ENCODE measurements at regions not wholly inside any gene's neighbourhood (a gene's known extent, or its start where the extent isn't known, plus 50 kb on each side); places are given as distances from the start of the nearest gene placed in this dataset.

DNA sequence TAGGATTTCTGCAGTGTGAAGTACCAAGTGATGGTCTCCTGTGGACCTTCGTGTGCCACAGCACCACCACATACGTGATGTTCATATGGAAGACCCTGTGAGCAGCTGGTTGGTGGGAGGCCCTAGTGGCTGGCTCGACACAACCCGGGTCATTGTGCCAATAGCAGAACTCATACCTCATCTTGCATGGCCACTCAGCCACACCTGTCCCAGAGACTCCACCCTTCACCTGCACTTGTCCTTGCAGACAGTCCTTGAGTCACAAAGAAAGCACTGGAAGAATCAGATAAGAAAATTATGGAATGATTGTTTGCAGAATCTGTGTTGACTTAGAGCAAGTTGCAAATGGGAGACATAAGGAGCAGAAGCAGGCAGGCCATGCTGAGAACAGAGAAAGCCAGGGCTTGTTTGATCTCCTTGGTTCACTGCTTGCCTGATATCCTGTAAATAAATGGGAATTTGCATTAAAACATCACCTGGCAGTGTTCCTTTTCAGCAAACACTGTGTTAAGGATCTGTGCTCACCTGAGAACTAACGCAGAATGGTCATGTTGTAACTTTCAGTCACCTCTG is 307.7 kb downstream of the SIPA1L2 start (continued):
- TF ChIP-seq, protein P1, sequence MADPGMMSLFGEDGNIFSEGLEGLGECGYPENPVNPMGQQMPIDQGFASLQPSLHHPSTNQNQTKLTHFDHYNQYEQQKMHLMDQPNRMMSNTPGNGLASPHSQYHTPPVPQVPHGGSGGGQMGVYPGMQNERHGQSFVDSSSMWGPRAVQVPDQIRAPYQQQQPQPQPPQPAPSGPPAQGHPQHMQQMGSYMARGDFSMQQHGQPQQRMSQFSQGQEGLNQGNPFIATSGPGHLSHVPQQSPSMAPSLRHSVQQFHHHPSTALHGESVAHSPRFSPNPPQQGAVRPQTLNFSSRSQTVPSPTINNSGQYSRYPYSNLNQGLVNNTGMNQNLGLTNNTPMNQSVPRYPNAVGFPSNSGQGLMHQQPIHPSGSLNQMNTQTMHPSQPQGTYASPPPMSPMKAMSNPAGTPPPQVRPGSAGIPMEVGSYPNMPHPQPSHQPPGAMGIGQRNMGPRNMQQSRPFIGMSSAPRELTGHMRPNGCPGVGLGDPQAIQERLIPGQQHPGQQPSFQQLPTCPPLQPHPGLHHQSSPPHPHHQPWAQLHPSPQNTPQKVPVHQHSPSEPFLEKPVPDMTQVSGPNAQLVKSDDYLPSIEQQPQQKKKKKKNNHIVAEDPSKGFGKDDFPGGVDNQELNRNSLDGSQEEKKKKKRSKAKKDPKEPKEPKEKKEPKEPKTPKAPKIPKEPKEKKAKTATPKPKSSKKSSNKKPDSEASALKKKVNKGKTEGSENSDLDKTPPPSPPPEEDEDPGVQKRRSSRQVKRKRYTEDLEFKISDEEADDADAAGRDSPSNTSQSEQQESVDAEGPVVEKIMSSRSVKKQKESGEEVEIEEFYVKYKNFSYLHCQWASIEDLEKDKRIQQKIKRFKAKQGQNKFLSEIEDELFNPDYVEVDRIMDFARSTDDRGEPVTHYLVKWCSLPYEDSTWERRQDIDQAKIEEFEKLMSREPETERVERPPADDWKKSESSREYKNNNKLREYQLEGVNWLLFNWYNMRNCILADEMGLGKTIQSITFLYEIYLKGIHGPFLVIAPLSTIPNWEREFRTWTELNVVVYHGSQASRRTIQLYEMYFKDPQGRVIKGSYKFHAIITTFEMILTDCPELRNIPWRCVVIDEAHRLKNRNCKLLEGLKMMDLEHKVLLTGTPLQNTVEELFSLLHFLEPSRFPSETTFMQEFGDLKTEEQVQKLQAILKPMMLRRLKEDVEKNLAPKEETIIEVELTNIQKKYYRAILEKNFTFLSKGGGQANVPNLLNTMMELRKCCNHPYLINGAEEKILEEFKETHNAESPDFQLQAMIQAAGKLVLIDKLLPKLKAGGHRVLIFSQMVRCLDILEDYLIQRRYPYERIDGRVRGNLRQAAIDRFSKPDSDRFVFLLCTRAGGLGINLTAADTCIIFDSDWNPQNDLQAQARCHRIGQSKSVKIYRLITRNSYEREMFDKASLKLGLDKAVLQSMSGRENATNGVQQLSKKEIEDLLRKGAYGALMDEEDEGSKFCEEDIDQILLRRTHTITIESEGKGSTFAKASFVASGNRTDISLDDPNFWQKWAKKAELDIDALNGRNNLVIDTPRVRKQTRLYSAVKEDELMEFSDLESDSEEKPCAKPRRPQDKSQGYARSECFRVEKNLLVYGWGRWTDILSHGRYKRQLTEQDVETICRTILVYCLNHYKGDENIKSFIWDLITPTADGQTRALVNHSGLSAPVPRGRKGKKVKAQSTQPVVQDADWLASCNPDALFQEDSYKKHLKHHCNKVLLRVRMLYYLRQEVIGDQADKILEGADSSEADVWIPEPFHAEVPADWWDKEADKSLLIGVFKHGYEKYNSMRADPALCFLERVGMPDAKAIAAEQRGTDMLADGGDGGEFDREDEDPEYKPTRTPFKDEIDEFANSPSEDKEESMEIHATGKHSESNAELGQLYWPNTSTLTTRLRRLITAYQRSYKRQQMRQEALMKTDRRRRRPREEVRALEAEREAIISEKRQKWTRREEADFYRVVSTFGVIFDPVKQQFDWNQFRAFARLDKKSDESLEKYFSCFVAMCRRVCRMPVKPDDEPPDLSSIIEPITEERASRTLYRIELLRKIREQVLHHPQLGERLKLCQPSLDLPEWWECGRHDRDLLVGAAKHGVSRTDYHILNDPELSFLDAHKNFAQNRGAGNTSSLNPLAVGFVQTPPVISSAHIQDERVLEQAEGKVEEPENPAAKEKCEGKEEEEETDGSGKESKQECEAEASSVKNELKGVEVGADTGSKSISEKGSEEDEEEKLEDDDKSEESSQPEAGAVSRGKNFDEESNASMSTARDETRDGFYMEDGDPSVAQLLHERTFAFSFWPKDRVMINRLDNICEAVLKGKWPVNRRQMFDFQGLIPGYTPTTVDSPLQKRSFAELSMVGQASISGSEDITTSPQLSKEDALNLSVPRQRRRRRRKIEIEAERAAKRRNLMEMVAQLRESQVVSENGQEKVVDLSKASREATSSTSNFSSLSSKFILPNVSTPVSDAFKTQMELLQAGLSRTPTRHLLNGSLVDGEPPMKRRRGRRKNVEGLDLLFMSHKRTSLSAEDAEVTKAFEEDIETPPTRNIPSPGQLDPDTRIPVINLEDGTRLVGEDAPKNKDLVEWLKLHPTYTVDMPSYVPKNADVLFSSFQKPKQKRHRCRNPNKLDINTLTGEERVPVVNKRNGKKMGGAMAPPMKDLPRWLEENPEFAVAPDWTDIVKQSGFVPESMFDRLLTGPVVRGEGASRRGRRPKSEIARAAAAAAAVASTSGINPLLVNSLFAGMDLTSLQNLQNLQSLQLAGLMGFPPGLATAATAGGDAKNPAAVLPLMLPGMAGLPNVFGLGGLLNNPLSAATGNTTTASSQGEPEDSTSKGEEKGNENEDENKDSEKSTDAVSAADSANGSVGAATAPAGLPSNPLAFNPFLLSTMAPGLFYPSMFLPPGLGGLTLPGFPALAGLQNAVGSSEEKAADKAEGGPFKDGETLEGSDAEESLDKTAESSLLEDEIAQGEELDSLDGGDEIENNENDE (IDR thresholded peaks at IDR 0.05; ENCODE audit: insufficient replicate concordance, low read length): no peak
- TF ChIP-seq BACH1 (IDR thresholded peaks at IDR 0.05; ENCODE audit: low read length): no peak
- no peak for TF ChIP-seq JUND (IDR thresholded peaks at IDR 0.05; ENCODE audit: low read length)
- TF ChIP-seq POU5F1 (IDR thresholded peaks at IDR 0.05; ENCODE audit: low read depth, low read length): no peak
- TF ChIP-seq PHF8 (conservative IDR thresholded peaks at IDR 0.05; ENCODE audit: low read depth, low read length): no peak
- TF ChIP-seq RBBP5 (IDR thresholded peaks at IDR 0.05; ENCODE audit: borderline replicate concordance, low read depth, low read length): no peak
- no peak for TF ChIP-seq KDM5A (IDR thresholded peaks at IDR 0.05; ENCODE audit: low read length)
- TF ChIP-seq EP300 (IDR thresholded peaks at IDR 0.05; ENCODE audit: borderline replicate concordance in 1 of 2, low read depth in 2 of 2, low read length in 2 of 2): no peak
- TF ChIP-seq, protein P2, sequence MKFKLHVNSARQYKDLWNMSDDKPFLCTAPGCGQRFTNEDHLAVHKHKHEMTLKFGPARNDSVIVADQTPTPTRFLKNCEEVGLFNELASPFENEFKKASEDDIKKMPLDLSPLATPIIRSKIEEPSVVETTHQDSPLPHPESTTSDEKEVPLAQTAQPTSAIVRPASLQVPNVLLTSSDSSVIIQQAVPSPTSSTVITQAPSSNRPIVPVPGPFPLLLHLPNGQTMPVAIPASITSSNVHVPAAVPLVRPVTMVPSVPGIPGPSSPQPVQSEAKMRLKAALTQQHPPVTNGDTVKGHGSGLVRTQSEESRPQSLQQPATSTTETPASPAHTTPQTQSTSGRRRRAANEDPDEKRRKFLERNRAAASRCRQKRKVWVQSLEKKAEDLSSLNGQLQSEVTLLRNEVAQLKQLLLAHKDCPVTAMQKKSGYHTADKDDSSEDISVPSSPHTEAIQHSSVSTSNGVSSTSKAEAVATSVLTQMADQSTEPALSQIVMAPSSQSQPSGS (IDR thresholded peaks at IDR 0.05; ENCODE audit: low read length): no peak

All from H1 (cell line).